HUES48 (cell line): ENCODE measurements at regions not wholly inside any gene's neighbourhood (a gene's known extent, or its start where the extent isn't known, plus 50 kb on each side); places are given as distances from the start of the nearest gene placed in this dataset.

Experiments
- H3K27ac ChIP-seq: one replicate; pipeline ENCODE4 v1.7.0; 2013; ENCODE audit warnings: low read depth, low read length, inconsistent platforms
- H3K27me3 ChIP-seq: 2 replicates; pipeline ENCODE4 v1.6.1; 2013; ENCODE audit warnings: mild to moderate bottlenecking, low read length; ENCODE audit not compliant: control insufficient read depth, insufficient read depth
- H3K36me3 ChIP-seq: 2 replicates; pipeline ENCODE4 v1.6.1; 2013; ENCODE audit warnings: low read length; ENCODE audit not compliant: control insufficient read depth, insufficient read depth
- H3K4me1 ChIP-seq: 2 replicates; pipeline ENCODE4 v1.6.1; 2013; ENCODE audit warnings: mild to moderate bottlenecking, low read length; ENCODE audit not compliant: control insufficient read depth, insufficient read depth
- H3K4me3 ChIP-seq: 2 replicates; pipeline ENCODE4 v1.5.1; 2013; ENCODE audit warnings: mild to moderate bottlenecking, low read depth, low read length
- H3K9ac ChIP-seq: 2 replicates; pipeline ENCODE4 v1.6.1; 2013; ENCODE audit warnings: mild to moderate bottlenecking, low read depth, low read length, moderate library complexity
- H3K9me3 ChIP-seq: 2 replicates; pipeline ENCODE4 v1.6.1; 2013; ENCODE audit warnings: low read length; ENCODE audit not compliant: control insufficient read depth, insufficient read depth

GRCh38 chr3:118187221-118187620 is 847.4 kb downstream of the IGSF11 start:
- no peak overlapping the region for H3K27ac ChIP-seq

DNA sequence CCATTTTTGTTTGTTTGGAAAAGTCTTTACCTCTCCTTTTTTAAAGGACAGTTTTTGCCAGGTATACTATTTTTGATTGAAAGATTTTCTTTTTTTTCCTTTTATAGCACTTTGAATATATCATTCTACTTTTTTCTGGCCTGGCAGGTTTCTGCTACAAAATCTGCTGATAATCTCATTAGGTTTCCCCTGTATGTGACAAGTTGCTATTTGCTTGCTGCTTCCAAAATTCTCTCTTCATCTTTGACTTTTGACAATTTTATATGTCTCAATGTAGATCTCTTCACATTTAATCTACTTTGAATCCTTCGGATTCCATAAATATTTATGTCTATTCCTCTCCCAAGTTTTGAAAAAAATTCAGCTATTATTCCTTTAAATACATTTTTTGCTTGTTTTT is 838.5 kb downstream of the IGSF11 start:
- Histone ChIP-seq H3K36me3 (no peaks in the 10 kb centered on the region), H3K9ac (no peak overlapping the region), H3K4me3 (no peak overlapping the region), H3K4me1 (no peaks in the 10 kb centered on the region), H3K27me3 (no peaks in the 10 kb centered on the region), H3K27ac (no peak overlapping the region), H3K9me3 (peaks cover 17% of the 10 kb centered on the region)

More at GRCh38 chr3:118187221-118187620, 847.4 kb downstream of the IGSF11 start:
- no peak overlapping the region for H3K4me3 ChIP-seq
- no peaks in the 10 kb centered on the region for H3K27me3 ChIP-seq
- no peak overlapping the region for H3K9ac ChIP-seq
- no peaks in the 10 kb centered on the region for H3K9me3 ChIP-seq
- H3K36me3 ChIP-seq, result no peaks in the 10 kb centered on the region
- H3K4me1 ChIP-seq, result no peaks in the 10 kb centered on the region

DNA sequence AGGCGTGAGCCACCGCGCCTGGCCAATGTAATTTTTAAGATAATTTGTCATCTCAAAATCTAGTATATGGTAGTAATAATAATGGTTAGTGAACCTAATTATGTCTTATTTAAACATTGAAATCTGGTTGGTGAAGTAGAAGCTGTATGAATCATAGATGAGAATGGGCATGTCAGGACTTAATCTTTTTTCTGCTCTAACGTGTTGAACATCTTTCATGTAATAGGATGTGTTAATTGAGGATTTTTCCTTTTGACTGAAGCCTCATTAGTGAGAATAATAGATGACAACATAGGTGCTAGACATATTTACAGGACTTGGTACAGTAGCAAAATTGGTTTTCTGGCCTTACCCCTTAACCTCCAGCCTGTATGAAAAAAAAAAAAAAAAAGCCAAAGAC is 835.6 kb downstream of the IGSF11 start:
- Histone ChIP-seq H3K36me3 (no peaks in the 10 kb centered on the region), H3K9me3 (peaks cover 17% of the 10 kb centered on the region), H3K27ac (no peak overlapping the region), H3K4me1 (no peaks in the 10 kb centered on the region), H3K27me3 (no peaks in the 10 kb centered on the region), H3K9ac (no peak overlapping the region), H3K4me3 (no peak overlapping the region)

DNA sequence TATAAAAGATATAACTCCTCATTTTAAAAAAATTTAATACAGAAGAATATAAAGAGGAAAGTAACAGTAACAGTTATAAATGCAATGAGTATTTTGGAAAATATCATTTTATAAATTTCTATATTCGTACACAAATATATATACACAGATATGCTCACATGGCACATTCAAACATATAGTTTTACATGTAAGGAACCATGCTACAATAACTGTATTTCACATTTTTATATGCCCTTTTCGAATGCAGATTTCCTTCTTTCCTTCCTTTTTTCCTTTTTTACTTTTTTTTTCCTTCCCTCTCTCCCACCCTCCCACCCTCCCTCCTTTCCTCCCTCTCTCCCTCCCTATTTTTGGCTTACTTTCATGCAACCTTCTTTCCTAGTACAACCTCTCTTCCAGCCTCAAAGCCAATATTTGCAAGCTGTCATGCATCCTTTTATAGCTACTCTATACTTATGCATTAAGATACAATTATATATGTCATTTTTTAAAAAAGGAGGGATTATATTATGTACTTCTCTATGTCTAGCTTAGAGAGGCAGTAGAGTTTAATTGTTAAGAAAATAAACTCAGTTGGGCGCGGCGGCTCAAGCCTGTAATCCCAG is 830.5 kb downstream of the IGSF11 start:
- no peaks in the 10 kb centered on the region for H3K27me3 ChIP-seq
- H3K9me3 ChIP-seq, result no peaks in the 10 kb centered on the region; the same call in none of the 2 replicates
- H3K4me3 ChIP-seq, result no peak overlapping the region
- H3K9ac ChIP-seq, result no peak overlapping the region
- H3K36me3 ChIP-seq, result no peaks in the 10 kb centered on the region
- no peak overlapping the region for H3K27ac ChIP-seq
- H3K4me1 ChIP-seq, result no peaks in the 10 kb centered on the region

DNA sequence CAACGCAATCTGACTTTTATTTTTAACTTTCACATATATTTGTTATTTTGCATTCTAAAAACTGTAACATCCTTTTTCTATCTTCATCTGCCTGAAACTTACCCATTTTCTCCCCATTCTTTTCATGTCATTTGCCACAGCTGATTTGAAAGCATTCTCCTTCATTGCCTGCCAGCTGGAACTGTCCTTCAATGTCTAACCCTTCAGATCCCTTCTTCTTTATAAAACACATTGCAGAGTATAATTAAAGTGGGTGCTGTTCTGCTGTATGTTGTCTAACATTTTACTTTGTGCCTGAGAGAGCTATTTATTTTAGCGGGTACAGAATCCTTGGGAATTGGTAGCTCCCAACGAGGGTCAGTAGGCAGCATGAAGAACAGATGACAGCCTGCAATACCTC is 827.4 kb downstream of the IGSF11 start:
- Histone ChIP-seq H3K4me1 (no peaks in the 10 kb centered on the region), H3K4me3 (no peak overlapping the region), H3K9me3 (no peaks in the 10 kb centered on the region; the same call in 1 of the 2 replicates), H3K36me3 (no peaks in the 10 kb centered on the region), H3K27me3 (no peaks in the 10 kb centered on the region), H3K9ac (no peak overlapping the region), H3K27ac (no peak overlapping the region)

- Histone ChIP-seq H3K9me3 (no peaks in the 10 kb centered on the region), H3K4me1 (no peaks in the 10 kb centered on the region), H3K4me3 (no peak overlapping the region), H3K27me3 (no peaks in the 10 kb centered on the region), H3K36me3 (no peaks in the 10 kb centered on the region), H3K9ac (no peak overlapping the region), H3K27ac (no peak overlapping the region)
These were observed 826.0 kb downstream of the IGSF11 start for GRCh38 chr3:118208642-118209041.

GRCh38 chr3:118213892-118214291 is 820.8 kb downstream of the IGSF11 start:
- Histone ChIP-seq H3K27ac (no peak overlapping the region), H3K4me1 (no peaks in the 10 kb centered on the region)

GRCh38 chr3:118226206-118226605 is 808.4 kb downstream of the IGSF11 start:
- H3K4me1 ChIP-seq, result no peaks in the 10 kb centered on the region
- no peak overlapping the region for H3K9ac ChIP-seq
- no peak overlapping the region for H3K27ac ChIP-seq
- no peaks in the 10 kb centered on the region for H3K27me3 ChIP-seq
- H3K36me3 ChIP-seq, result no peaks in the 10 kb centered on the region
- no peak overlapping the region for H3K4me3 ChIP-seq
- peaks cover 2% of the 10 kb centered on the region; the same call in 1 of the 2 replicates for H3K9me3 ChIP-seq

More at GRCh38 chr3:118213892-118214291, 820.8 kb downstream of the IGSF11 start:
- no peaks in the 10 kb centered on the region for H3K9me3 ChIP-seq
- no peak overlapping the region for H3K4me3 ChIP-seq
- no peaks in the 10 kb centered on the region for H3K27me3 ChIP-seq
- no peak overlapping the region for H3K9ac ChIP-seq
- no peaks in the 10 kb centered on the region for H3K36me3 ChIP-seq

GRCh38 chr3:118227191-118227590 is 807.5 kb downstream of the IGSF11 start:
- no peaks in the 10 kb centered on the region for H3K4me1 ChIP-seq
- no peaks in the 10 kb centered on the region for H3K9me3 ChIP-seq
- no peak overlapping the region for H3K9ac ChIP-seq
- H3K27me3 ChIP-seq, result no peaks in the 10 kb centered on the region
- no peak overlapping the region for H3K27ac ChIP-seq
- no peaks in the 10 kb centered on the region for H3K36me3 ChIP-seq
- no peak overlapping the region for H3K4me3 ChIP-seq

DNA sequence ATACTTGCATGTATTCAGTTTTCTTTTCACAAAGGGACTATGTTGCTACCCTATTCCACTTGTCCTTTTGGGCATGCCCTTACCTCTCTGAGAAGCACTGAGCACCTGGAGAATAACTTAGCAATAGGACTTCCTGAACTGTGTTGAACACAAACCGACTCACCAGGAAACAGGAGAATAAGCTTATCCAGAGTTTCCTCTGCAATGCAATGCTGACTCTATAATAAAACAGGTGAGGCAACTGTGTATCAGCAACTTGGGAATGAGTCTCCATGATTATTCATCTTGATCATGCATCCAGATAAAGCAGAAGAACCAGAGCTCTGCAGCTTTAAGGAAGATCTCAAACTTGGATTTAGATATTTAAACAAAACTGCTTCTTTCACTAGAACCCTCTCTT is 806.5 kb downstream of the IGSF11 start:
- H3K4me3 ChIP-seq, result no peak overlapping the region
- H3K27me3 ChIP-seq, result no peaks in the 10 kb centered on the region
- no peak overlapping the region for H3K27ac ChIP-seq
- no peak overlapping the region for H3K9ac ChIP-seq
- H3K4me1 ChIP-seq, result no peaks in the 10 kb centered on the region
- H3K36me3 ChIP-seq, result no peaks in the 10 kb centered on the region
- H3K9me3 ChIP-seq, result no peaks in the 10 kb centered on the region

DNA sequence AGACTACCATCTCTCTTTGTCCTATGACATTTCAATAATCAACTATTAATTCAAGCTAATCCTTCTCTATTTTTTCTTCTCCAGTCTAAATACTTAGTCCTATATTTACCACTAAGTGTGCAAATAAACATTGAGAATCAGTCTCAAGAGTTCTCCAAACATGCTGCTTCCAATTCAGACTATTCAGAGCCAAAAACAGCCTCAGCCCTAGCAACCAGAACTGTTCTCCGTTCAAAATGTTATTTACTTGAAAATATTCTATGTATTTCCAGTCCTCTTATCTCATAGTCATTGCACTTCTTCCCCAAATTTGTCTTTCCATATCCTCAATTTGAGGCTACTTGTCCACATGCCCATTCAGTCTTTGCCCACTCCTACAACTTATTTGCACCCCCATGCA is 805.5 kb downstream of the IGSF11 start:
- Histone ChIP-seq H3K27ac (no peak overlapping the region), H3K36me3 (no peaks in the 10 kb centered on the region), H3K9ac (no peak overlapping the region), H3K27me3 (no peaks in the 10 kb centered on the region), H3K4me1 (no peaks in the 10 kb centered on the region), H3K9me3 (no peaks in the 10 kb centered on the region), H3K4me3 (no peak overlapping the region)
